AG20443 (cell line): ENCODE measurements at regions not wholly inside any gene's neighbourhood (a gene's known extent, or its start where the extent isn't known, plus 50 kb on each side); places are given as distances from the start of the nearest gene placed in this dataset.

Source experiments
- DNase-seq: peaks from one replicate; pipeline ENCODE4 v3.0.0; 2012; ENCODE audit warnings: low spot score, mixed read lengths

GRCh38 chr1:215458562-215458961 lies 108.5 kb upstream of the KCTD3 start:
- DNase-seq = no peak

DNA sequence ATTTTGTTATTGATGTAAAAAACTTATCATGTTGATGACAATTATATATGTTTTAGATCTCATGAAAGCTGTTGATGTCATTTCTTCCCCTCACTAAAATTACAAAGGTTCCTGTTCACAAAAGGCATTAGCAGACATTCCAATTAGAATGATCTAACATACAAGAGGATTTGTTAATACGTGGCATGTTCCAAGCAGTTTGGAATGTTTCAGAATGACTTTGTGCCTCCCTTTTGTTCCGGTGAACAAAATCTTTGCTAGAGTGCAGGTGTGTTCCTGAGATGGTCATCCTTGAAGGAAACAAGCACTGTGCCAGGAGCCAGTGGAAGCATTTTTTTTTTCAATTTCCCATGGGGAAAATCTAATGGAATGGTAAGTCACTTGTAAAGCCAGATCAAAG lies 108.0 kb upstream of the KCTD3 start:
- DNase-seq = no peak

DNA sequence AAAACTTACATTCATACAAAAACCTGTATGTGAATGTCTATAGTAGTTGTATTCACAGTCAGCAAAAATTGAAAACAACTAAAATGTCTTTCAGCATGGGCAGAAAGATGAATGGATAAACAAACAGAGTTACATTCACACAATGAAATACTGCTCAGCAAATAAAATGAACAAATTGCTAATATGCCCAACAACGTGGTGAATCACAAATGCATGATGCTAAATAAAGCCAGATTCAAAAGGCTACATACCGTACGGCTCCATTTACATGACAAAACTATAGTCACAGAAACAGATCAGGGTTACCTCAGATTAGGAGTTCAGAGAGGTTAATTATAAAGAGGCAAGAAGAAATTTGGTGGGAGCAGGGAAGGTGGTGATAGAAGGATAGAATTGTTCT lies 100.7 kb upstream of the KCTD3 start:
- no peak for DNase-seq

DNA sequence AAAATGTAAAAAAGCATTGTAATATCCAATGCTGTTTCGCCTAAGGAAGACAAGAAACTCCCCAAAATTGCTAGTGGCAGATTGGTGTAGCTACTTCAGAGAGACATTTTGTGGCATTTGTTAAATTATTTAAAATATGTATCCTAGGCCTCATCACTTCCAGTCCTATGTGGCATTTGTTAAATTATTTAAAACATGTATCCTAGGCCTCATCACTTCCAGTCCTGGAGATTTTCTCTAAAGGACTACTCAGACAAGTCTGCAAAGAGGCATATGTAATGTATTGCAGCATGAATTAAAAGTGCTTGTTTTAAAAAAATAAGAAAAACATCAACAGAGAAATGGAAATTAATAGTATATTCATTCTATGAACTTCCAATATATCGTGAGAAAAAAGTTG lies 95.6 kb upstream of the KCTD3 start:
- DNase-seq = no peak

DNA sequence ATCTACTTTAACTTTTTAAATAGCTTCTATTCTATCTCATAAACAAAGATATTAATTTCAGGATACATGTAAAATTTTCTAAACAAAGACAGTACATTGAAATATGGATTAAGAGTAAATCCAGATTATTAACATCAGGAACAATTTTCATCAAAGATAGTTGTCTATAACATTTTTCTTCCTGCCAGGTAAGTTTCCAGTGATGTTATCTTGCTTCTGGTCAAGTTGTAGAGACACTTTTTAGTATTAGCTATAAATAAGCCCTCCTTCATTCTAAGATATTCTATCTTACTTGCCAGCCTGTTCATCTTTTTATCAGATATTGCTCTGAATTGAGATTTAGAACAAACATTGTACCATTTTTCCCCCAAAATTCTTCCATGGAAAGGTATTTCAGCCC lies 94.4 kb upstream of the KCTD3 start:
- DNase-seq = no peak

DNA sequence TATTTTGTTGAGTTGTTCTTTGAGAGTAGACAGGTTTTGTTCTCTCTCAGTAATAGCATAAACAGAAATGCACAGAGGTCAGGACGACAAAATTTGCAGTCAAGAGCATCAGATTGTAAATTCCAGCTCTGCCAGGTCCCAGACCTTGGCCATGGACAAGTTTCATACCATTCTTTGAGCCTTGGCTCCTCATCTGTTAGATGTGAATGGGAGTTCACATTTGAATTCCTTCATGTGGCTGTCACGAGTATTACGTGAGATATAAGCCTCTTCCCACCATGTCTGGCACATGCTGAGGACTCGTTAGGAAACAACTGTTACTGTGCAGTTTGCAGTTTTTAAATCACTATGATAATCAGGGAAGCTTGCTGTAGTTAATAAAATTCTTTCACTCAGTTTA lies 93.2 kb upstream of the KCTD3 start:
- peak; percentile 66 for DNase-seq

- DNase-seq = no peak
Measured at GRCh38 chr1:215474940-215475339, 92.2 kb upstream of the KCTD3 start.

- peak; percentile 79 for DNase-seq
Measured at GRCh38 chr1:215475796-215476481, 91.2 kb upstream of the KCTD3 start.

GRCh38 chr1:215476541-215476940 lies 90.6 kb upstream of the KCTD3 start:
- DNase-seq = no peak

DNA sequence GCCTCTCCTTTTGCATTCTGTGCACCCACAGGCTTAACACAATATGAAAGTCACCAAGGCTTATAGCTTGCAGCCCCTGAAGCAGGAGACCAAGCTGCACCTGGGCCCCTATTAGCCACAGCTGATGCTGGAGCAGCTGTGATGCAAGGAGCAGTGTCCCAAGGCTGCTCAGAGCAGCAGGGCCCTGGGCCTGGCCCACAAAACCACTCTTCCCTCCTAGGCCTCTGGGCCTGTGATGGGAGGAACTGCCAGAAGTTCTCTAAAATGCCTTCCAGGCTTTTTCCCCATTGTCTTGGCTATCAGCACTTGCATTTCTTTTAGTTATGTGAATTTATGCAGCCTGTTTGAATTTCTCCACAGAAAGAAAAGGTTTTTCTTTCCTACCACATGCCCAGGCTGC lies 89.5 kb upstream of the KCTD3 start:
- no peak for DNase-seq

DNA sequence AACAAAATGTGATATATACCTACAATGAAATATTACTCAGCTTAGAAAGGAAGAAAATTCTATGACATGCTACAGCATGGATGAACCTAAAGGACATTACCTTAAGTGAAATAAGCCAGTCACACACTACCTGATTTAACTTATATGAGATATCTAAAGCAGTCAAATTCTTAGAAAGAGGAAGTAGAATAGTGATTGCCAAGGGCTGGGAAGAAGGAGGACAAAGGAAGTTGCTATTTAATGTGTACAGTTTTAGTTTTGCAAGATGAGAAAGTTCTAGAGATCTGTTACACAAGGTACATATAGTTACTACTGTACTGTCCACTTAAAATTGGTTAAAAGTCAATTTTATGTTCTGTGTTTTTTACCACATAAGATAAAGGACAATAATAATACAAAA lies 87.5 kb upstream of the KCTD3 start:
- DNase-seq = no peak

DNA sequence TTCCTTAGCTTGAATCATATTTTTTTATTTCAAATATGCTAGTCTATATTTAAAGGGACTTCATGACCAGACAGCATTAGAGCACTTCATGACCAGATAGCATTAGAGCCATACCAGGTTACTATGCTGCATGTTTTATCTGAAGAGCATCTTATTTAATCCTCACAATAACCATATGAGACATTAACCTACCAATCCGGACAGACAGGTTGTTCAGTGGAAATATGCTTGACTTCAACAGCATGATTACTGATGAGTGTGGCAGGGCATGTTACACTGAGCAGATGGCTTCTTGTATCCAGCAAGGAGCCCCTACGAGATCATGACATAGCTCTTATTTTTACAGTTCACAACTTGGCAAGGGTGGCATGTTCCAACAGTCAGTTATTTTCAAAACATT lies 85.0 kb upstream of the KCTD3 start:
- no peak for DNase-seq

DNA sequence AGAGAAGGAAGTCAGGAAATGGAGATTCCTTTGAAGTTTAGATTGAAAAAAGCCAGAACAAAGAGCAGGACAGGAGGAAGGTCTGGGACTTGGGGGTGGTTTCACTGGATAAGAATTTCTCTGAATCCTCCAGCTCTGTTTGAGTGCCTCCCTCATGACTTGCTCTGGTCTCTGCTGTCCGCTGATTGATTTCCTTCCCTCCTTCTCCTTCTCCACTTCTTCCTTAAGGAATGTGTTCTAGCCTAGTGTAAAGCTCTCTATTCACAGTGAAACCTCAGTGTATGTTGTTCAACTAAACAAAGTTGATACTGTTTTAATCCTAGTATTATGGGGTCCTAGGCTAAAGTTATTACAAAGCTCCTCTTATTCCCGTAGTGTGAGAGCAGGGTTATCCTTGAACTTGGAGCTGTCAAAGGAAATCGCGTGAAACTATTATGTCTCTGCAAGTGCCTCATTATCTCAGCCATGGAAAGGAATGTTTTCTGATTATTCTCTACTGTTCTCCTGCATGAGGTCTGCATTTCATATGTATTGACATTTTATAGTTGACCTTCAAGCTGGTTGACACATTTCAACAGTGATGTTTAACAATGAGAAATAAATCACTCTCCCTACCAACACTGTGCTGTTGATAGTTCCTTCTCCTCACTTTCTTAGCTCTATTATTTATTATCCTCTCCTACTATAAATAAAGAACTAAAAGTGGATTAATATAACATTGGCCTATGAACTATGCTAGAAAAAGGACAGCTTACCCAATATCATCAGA lies 82.7 kb upstream of the KCTD3 start:
- DNase-seq = no peak

DNA sequence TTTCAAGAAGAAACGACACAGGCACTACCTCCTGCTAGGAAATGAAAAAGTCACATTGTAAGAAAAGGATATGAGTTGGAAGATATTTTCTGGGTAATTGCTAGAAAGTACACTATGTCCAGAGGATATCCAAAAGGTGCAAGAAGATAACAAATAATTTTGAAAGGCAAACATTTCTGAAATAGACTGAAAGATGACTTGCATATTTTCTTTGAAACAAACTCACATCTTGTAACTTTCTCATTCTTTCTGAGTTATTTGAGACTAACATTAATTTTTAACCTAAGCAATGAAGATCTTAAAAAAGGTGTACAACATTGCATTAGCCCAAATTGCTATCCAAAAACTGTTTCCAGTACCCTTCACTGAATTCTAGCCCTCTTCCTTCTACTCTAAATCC lies 79.6 kb upstream of the KCTD3 start:
- DNase-seq = no peak

DNA sequence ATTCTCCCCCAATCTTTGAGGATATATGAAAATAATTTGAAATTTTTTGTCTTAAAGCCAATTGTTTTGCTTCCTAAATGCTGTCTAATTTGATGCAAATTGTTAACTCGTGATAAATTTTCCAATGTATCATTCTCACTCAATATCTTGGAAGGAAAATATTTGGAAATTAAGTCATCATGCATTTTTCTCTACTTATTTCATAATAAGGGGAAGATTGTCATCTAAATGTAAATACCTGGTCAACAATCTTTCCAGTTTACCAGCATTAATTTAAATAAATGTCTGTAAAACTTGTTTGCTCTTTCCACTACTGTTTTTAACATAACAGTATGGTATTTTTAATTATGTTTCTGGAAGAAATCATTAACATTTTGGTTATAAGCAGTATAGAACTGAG lies 78.3 kb upstream of the KCTD3 start:
- DNase-seq = no peak

GRCh38 chr1:215489771-215490565 lies 77.1 kb upstream of the KCTD3 start:
- no peak for DNase-seq

DNA sequence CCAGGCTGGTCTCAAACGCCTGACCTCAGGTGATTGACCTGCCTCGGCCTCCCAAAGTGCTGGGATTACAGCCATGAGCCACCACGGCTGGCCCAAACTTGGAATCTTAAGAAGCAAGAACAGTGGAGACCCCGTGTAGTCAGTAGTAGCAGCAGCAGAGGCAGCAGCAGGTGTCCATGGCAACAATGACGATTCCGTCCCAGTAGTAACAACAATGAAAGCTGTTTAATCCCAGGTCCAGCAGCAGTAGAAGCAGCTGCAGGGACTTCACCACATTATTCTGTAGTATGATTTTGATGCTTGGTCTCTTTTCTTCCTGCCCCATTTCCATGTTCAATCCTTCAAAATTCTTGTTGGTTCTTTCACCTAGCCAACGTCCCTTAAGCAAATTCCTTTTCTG lies 69.6 kb upstream of the KCTD3 start:
- no peak for DNase-seq

- no peak for DNase-seq
Measured at GRCh38 chr1:215501496-215501895, 65.6 kb upstream of the KCTD3 start.

GRCh38 chr1:215502081-215502480 lies 65.0 kb upstream of the KCTD3 start:
- no peak for DNase-seq

DNA sequence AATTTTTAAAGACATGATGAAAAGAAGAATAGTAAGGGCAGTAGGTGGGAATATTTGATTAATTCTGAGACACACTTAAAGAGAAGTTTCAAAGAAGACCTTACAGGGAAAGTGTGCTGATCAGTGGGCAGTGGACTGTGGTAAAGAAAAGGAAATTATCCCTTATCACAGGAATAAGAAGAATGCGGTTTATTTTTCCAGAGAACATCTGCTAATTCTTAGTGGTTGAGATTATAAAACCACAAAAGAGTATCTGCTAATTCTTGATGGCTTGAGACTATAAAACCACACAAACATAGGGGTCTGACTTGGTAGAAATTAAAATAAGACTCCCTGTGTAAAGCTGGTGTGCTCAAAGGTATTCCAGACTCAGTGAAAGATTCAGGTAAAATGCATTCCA lies 60.0 kb upstream of the KCTD3 start:
- no peak for DNase-seq

GRCh38 chr1:215508311-215508710 lies 58.8 kb upstream of the KCTD3 start:
- DNase-seq = no peak
